LNCaP clone FGC (cell line): ENCODE measurements at regions not wholly inside any gene's neighbourhood (a gene's known extent, or its start where the extent isn't known, plus 50 kb on each side); places are given as distances from the start of the nearest gene placed in this dataset.

Experiments used
- DNase-seq: peaks from one replicate; pipeline ENCODE4 v3.0.0-alpha.2; 2011; ENCODE audit warnings: low read depth
- H3K4me3 ChIP-seq: 2 replicates; pipeline ENCODE4 v1.5.1; 2011; ENCODE audit warnings: mild to moderate bottlenecking, low read depth, low read length, control low read depth
- CTCF ChIP-seq: IDR thresholded peaks from 2 replicates; pipeline ENCODE4 v1.5.1; 2012; ENCODE audit warnings: mild to moderate bottlenecking; ENCODE audit not compliant: control insufficient read depth, insufficient read depth; ENCODE audit errors: extremely low read depth

- no peak for DNase-seq
- TF ChIP-seq CTCF = no peak
- no peak overlapping the region for H3K4me3 ChIP-seq
Measured at GRCh38 chr3:72423643-72424042, 424.6 kb downstream of the SHQ1 start.

- no peak for TF ChIP-seq CTCF
- no peak overlapping the region for H3K4me3 ChIP-seq
- no peak for DNase-seq
Measured at GRCh38 chr3:72421786-72422185, 426.5 kb downstream of the SHQ1 start.

- no peak for DNase-seq
- no peak overlapping the region for H3K4me3 ChIP-seq
- no peak for TF ChIP-seq CTCF
Measured at GRCh38 chr3:72421126-72421525, 427.1 kb downstream of the SHQ1 start.

GRCh38 chr3:72418856-72419255, 429.4 kb downstream of the SHQ1 start:
- no peak for TF ChIP-seq CTCF
- DNase-seq = no peak
- H3K4me3 ChIP-seq = no peak overlapping the region

- DNase-seq = no peak
- H3K4me3 ChIP-seq = no peak overlapping the region
- TF ChIP-seq CTCF = no peak
Measured at GRCh38 chr3:72418244-72418643, 430.0 kb downstream of the SHQ1 start.

GRCh38 chr3:72414481-72415016, 433.7 kb downstream of the SHQ1 start:
- no peak overlapping the region for H3K4me3 ChIP-seq
- DNase-seq = no peak
- TF ChIP-seq CTCF = no peak

GRCh38 chr3:72413228-72413627, 435.0 kb downstream of the SHQ1 start:
- no peak for TF ChIP-seq CTCF
- H3K4me3 ChIP-seq = no peak overlapping the region
- no peak for DNase-seq
